Lower lobe of right lung (tissue), 2 donors: ENCODE measurements at regions not wholly inside any gene's neighbourhood (a gene's known extent, or its start where the extent isn't known, plus 50 kb on each side); places are given as distances from the start of the nearest gene placed in this dataset.

ENCODE experiments used
- ATAC-seq, 2 donors: fragments of 200-7000 bp; cut with Tn5 transposase; one replicate each; pipeline ENCODE4 v1.9.1; 2020 to 2022; ENCODE audit warnings: mild to moderate bottlenecking in 2 of 2, moderate library complexity in 2 of 2
- DNase-seq: peaks from one replicate; pipeline ENCODE4 v3.0.0-alpha.2; 2020
- H3K27ac ChIP-seq: fragments of 200-600 bp; one replicate; pipeline ENCODE4 v1.8.0; 2022
- H3K27me3 ChIP-seq: fragments of 200-600 bp; one replicate; pipeline ENCODE4 v1.8.0; 2022; ENCODE audit warnings: low read depth
- H3K36me3 ChIP-seq: fragments of 200-600 bp; one replicate; pipeline ENCODE4 v1.8.0; 2022; ENCODE audit warnings: mild to moderate bottlenecking
- H3K4me1 ChIP-seq: fragments of 200-600 bp; one replicate; pipeline ENCODE4 v1.8.0; 2022
- H3K4me3 ChIP-seq: fragments of 200-600 bp; one replicate; pipeline ENCODE4 v1.8.0; 2022; ENCODE audit warnings: mild to moderate bottlenecking
- H3K9me3 ChIP-seq: fragments of 200-600 bp; one replicate; pipeline ENCODE4 v1.8.0; 2022
- CTCF ChIP-seq: fragments of 200-600 bp; IDR thresholded peaks from one replicate; pipeline ENCODE4 v1.8.0; 2022; ENCODE audit warnings: antibody characterized with exemption, mild to moderate bottlenecking
- intact Hi-C: fragments of 100-400 bp; cut with DNase I; formaldehyde crosslinking; loops from one replicate; pipeline ENCODE4 v1.11.0; 2022
- donor health status: DM: no; HTN: yes; CAD: no; lungs with severe emphysema.

GRCh38 chr14:98878282-98878681 is 393.7 kb downstream of the BCL11B start:
- H3K27ac ChIP-seq, result no peak overlapping the region
- ATAC-seq (no peak), DNase-seq (no peak)
- H3K4me1 ChIP-seq, result no peaks in the 10 kb centered on the region
- no peak for TF ChIP-seq CTCF
- peaks cover 3% of the 10 kb centered on the region for H3K9me3 ChIP-seq
- H3K36me3 ChIP-seq, result no peaks in the 10 kb centered on the region
- H3K4me3 ChIP-seq, result no peak overlapping the region
- no peaks in the 10 kb centered on the region for H3K27me3 ChIP-seq
- intact Hi-C loops, result no loop called here

DNA sequence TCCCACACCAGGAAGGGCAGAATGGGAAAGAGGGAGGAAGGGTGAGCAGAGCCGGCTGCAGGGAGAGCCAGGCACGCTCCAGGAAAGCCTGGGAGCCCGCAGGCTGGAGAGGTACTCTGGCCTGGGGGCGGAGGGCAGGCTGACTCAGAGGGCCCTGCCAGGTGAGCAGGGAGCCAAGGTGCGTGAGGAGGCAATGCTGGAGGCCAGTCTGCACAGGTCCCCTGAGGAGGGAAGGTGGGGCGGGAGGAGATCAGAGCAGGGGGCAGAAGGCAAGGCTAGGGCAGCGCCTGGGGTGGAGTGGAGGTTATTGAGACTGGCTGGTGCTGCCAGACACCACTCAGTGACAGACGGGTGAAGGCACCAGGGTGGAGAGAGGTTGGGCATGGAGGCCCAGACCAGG is 385.0 kb downstream of the BCL11B start:
- H3K27ac ChIP-seq, result no peak overlapping the region
- H3K9me3 ChIP-seq, result no peaks in the 10 kb centered on the region
- H3K36me3 ChIP-seq, result no peaks in the 10 kb centered on the region
- H3K27me3 ChIP-seq, result no peaks in the 10 kb centered on the region
- no peak overlapping the region for H3K4me3 ChIP-seq
- H3K4me1 ChIP-seq, result no peaks in the 10 kb centered on the region
- TF ChIP-seq CTCF, result no peak
- ATAC-seq (peak in 1 of 2 donors; percentile 15), DNase-seq (no peak)
- intact Hi-C loops, result no loop called here

DNA sequence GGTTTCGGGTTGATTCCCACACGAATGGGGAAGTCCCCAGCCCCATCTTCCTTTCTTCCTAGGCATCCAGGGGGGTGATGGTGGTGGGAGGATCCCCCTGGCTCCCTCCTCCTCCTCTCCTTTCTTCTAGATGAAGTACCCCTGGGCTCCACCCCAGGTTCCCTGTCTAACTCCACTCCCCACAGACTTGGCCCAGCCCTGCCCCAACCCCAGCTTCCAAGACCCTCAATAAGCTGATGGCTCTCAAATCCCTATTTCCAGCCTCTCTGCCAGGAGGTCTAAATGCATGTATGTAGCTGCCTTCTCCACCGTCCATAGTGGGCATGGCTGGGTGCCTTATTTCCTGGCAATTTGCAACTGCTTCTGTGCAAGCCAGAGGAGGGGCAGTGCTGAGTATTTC is 383.7 kb downstream of the BCL11B start:
- Histone ChIP-seq H3K36me3 (no peaks in the 10 kb centered on the region), H3K4me3 (no peak overlapping the region), H3K4me1 (no peaks in the 10 kb centered on the region), H3K9me3 (no peaks in the 10 kb centered on the region), H3K27ac (no peak overlapping the region), H3K27me3 (no peaks in the 10 kb centered on the region)
- ATAC-seq (no peak), DNase-seq (no peak)
- intact Hi-C loops, result no loop called here
- TF ChIP-seq CTCF, result no peak

GRCh38 chr14:98888927-98889835 is 382.8 kb downstream of the BCL11B start:
- Histone ChIP-seq H3K36me3 (no peaks in the 10 kb centered on the region), H3K27me3 (no peaks in the 10 kb centered on the region), H3K9me3 (no peaks in the 10 kb centered on the region), H3K4me1 (no peaks in the 10 kb centered on the region), H3K27ac (no peak overlapping the region), H3K4me3 (no peak overlapping the region)
- intact Hi-C loops, result no loop called here
- no peak for TF ChIP-seq CTCF
- ATAC-seq (no peak), DNase-seq (no peak)

GRCh38 chr14:98889836-98890185 is 382.2 kb downstream of the BCL11B start:
- Histone ChIP-seq H3K4me3 (no peak overlapping the region), H3K36me3 (no peaks in the 10 kb centered on the region), H3K27ac (no peak overlapping the region), H3K4me1 (no peaks in the 10 kb centered on the region), H3K27me3 (no peaks in the 10 kb centered on the region), H3K9me3 (no peaks in the 10 kb centered on the region)
- DNase-seq, result no peak
- TF ChIP-seq CTCF, result no peak
- ATAC-seq, result no peak
- intact Hi-C loops, result no loop called here
